MCF 10A (cell line): ENCODE measurements at regions not wholly inside any gene's neighbourhood (a gene's known extent, or its start where the extent isn't known, plus 50 kb on each side); places are given as distances from the start of the nearest gene placed in this dataset.
"Not testable (repeated sequence)": the region's sequence is repeated elsewhere in the genome, so short reads cannot be mapped to it uniquely, and the experiment has no call there.

Experiments
- BruUV-seq: library from RNA; stranded (reverse); fragments of 400-500 nt; replicated peaks from 2 replicates; lab custom pipeline; 2021; lab: Mats Ljungman, UMichigan
- CTCF ChIA-PET: fragments of 300-600 bp; sonication (Branson Sonifier 250); formaldehyde crosslinking; extraction: SDS; loops from one replicate; lab custom pipeline; 2021; ENCODE audit warnings: antibody characterized with exemption, inconsistent platforms; lab: Yijun Ruan, JAX
- POLR2A ChIA-PET: fragments of 300-600, 350-650 bp; sonication (Branson Sonifier 250); formaldehyde crosslinking; extraction: SDS; loops from one replicate; lab custom pipeline; 2020; ENCODE audit warnings: antibody characterized with exemption, inconsistent platforms; lab: Yijun Ruan, JAX
- DNase-seq: peaks from one replicate; pipeline ENCODE4 v3.0.0-alpha.2; 2018; ENCODE audit not compliant: unreplicated experiment
- H3K27ac Mint-ChIP-seq: one replicate; pipeline ENCODE4 v1.8.0; 2022; ENCODE audit warnings: mild to moderate bottlenecking, low read depth, mixed read lengths; ENCODE audit not compliant: unreplicated experiment
- H3K27me3 Mint-ChIP-seq: one replicate; pipeline ENCODE4 v1.8.0; 2022; ENCODE audit warnings: mixed read lengths; ENCODE audit not compliant: insufficient read depth, unreplicated experiment
- H3K36me3 Mint-ChIP-seq: one replicate; pipeline ENCODE4 v1.8.0; 2022; ENCODE audit warnings: mild to moderate bottlenecking, moderate library complexity, mixed read lengths; ENCODE audit not compliant: insufficient read depth, unreplicated experiment
- H3K4me1 Mint-ChIP-seq: one replicate; pipeline ENCODE4 v1.8.0; 2022; ENCODE audit warnings: mixed read lengths; ENCODE audit not compliant: insufficient read depth, unreplicated experiment
- H3K4me3 Mint-ChIP-seq: one replicate; pipeline ENCODE4 v1.8.0; 2022; ENCODE audit warnings: mild to moderate bottlenecking, moderate library complexity, mixed read lengths; ENCODE audit not compliant: unreplicated experiment
- H3K9me3 Mint-ChIP-seq: one replicate; pipeline ENCODE4 v1.8.0; 2022; ENCODE audit warnings: mixed read lengths; ENCODE audit not compliant: unreplicated experiment
- intact Hi-C: fragments of 100-400 bp; cut with micrococcal nuclease; formaldehyde crosslinking; loops from 2 replicates; pipeline ENCODE4 v1.14.1; 2022
- TF ChIP-seq, protein P1 (sequence below): fragments of 200-600 bp; IDR thresholded peaks from one replicate; pipeline ENCODE4 v1.8.0; 2022; ENCODE audit warnings: antibody characterized with exemption, mild to moderate bottlenecking; ENCODE audit not compliant: unreplicated experiment

- CTCF ChIA-PET, result no interaction called here
- POLR2A ChIA-PET, result no interaction called here
- H3K4me3 Mint-ChIP-seq, result no peak overlapping the region
- H3K36me3 Mint-ChIP-seq, result no peaks in the 10 kb centered on the region
- H3K27me3 Mint-ChIP-seq, result peaks cover 57% of the 10 kb centered on the region
- no peak overlapping the region for H3K27ac Mint-ChIP-seq
- no peaks in the 10 kb centered on the region for H3K9me3 Mint-ChIP-seq
- no peak for DNase-seq
- no peaks in the 10 kb centered on the region for H3K4me1 Mint-ChIP-seq
- no TSS peak for BruUV-seq
- intact Hi-C loops, result no loop called here
- TF ChIP-seq, protein P1, sequence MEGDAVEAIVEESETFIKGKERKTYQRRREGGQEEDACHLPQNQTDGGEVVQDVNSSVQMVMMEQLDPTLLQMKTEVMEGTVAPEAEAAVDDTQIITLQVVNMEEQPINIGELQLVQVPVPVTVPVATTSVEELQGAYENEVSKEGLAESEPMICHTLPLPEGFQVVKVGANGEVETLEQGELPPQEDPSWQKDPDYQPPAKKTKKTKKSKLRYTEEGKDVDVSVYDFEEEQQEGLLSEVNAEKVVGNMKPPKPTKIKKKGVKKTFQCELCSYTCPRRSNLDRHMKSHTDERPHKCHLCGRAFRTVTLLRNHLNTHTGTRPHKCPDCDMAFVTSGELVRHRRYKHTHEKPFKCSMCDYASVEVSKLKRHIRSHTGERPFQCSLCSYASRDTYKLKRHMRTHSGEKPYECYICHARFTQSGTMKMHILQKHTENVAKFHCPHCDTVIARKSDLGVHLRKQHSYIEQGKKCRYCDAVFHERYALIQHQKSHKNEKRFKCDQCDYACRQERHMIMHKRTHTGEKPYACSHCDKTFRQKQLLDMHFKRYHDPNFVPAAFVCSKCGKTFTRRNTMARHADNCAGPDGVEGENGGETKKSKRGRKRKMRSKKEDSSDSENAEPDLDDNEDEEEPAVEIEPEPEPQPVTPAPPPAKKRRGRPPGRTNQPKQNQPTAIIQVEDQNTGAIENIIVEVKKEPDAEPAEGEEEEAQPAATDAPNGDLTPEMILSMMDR, result no peak
Measured at GRCh38 chr7:79610313-79610712, 156.8 kb upstream of the MAGI2 start.

DNA sequence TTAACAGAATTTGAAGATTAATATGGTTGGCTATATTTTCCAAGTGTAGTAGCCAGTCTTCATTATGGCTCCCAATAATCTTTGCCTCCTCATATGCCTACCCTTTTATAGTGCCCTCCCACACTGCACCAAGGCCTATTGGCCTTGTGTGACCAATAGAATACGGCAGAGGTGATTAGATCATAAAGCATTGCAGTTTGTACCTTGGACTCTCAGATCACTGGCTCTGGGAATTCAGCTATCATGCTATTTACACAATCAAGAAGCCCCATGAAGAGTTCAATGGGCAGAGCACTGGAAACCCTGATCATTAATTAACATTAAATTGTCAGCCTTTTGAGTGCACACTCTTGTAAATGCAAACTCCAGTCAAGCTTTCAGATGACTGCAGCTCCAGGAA lies 154.5 kb upstream of the MAGI2 start:
- ChIA-PET CTCF (interaction anchor here (0.6 to 0.7 kb wide), 2 partner anchors 10 to 61 kb away, joined by 3 to 5 read pairs; no protein-coding TSS in a partner anchor), POLR2A (no interaction called here)
- Mint-ChIP-seq H3K27me3 (peaks cover 60% of the 10 kb centered on the region), H3K9me3 (no peaks in the 10 kb centered on the region), H3K36me3 (no peaks in the 10 kb centered on the region), H3K4me1 (no peaks in the 10 kb centered on the region), H3K4me3 (no peak overlapping the region), H3K27ac (no peak overlapping the region)
- no peak for DNase-seq
- TF ChIP-seq, protein P1, result no peak
- no TSS peak for BruUV-seq
- intact Hi-C loops, result no loop called here

GRCh38 chr7:79604841-79605240 lies 151.4 kb upstream of the MAGI2 start:
- BruUV-seq, result no TSS peak
- ChIA-PET POLR2A (no interaction called here), CTCF (no interaction called here)
- TF ChIP-seq, protein P1, result no peak
- no peak overlapping the region for H3K27ac Mint-ChIP-seq
- no peaks in the 10 kb centered on the region for H3K9me3 Mint-ChIP-seq
- no peak overlapping the region for H3K4me3 Mint-ChIP-seq
- no peaks in the 10 kb centered on the region for H3K4me1 Mint-ChIP-seq
- no peaks in the 10 kb centered on the region for H3K36me3 Mint-ChIP-seq
- no peak for DNase-seq
- peaks cover 55% of the 10 kb centered on the region for H3K27me3 Mint-ChIP-seq
- intact Hi-C loops, result no loop called here

- Mint-ChIP-seq H3K27me3 (peaks cover 75% of the 10 kb centered on the region), H3K9me3 (no peaks in the 10 kb centered on the region), H3K4me3 (no peak overlapping the region), H3K27ac (no peak overlapping the region), H3K36me3 (no peaks in the 10 kb centered on the region), H3K4me1 (no peaks in the 10 kb centered on the region)
- DNase-seq, result no peak
- ChIA-PET POLR2A (no interaction called here), CTCF (interaction anchor here (0.6 to 0.7 kb wide), 2 partner anchors 9 to 450 kb away, joined by 3 to 5 read pairs; no protein-coding TSS in a partner anchor)
- no TSS peak for BruUV-seq
- intact Hi-C loops, result loop anchor here (10.0 kb wide), 1 partner anchor 164 kb away; no protein-coding TSS in a partner anchor
- TF ChIP-seq, protein P1, result no peak
Measured at GRCh38 chr7:79598351-79598750, 144.9 kb upstream of the MAGI2 start.

- H3K27me3 Mint-ChIP-seq, result peaks cover 87% of the 10 kb centered on the region
- DNase-seq, H3K9me3 Mint-ChIP-seq, H3K4me3 Mint-ChIP-seq, H3K27ac Mint-ChIP-seq, H3K36me3 Mint-ChIP-seq, H3K4me1 Mint-ChIP-seq, CTCF ChIA-PET, BruUV-seq: not testable (repeated sequence)
- POLR2A ChIA-PET, result interaction anchor here (0.7 kb wide), 1 partner anchor 22 kb away, joined by 4 read pairs; no protein-coding TSS in a partner anchor
- intact Hi-C loops, result loop anchor here (10.0 kb wide), 1 partner anchor 160 kb away; no protein-coding TSS in a partner anchor
Measured at GRCh38 chr7:79594671-79595070, 141.2 kb upstream of the MAGI2 start.
